ENCODE measurements at regions not wholly inside any gene's neighbourhood (a gene's known extent, or its start where the extent isn't known, plus 50 kb on each side); places are given as distances from the start of the nearest gene placed in this dataset.

DNA sequence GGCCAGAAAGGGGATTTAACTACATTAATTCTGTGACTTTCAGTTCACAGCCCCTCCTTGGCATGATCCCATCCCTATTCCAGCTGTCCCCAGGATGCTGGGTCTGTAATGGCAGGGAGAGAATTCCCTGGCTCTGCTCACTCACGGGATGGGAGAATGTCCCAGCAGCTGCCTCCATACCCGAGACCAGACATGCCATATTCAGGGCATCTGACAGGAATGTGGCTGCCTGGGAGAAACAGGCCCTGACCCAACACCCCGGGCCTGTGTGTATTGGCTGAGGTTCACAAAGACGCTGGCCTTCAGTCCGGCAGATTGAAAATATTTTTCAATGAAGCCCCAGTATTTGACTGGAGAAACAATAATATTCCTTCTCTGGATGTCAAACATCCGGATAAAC is 83.6 kb upstream of the SMAD3 start (continued):
- TF ChIP-seq, protein P1, sequence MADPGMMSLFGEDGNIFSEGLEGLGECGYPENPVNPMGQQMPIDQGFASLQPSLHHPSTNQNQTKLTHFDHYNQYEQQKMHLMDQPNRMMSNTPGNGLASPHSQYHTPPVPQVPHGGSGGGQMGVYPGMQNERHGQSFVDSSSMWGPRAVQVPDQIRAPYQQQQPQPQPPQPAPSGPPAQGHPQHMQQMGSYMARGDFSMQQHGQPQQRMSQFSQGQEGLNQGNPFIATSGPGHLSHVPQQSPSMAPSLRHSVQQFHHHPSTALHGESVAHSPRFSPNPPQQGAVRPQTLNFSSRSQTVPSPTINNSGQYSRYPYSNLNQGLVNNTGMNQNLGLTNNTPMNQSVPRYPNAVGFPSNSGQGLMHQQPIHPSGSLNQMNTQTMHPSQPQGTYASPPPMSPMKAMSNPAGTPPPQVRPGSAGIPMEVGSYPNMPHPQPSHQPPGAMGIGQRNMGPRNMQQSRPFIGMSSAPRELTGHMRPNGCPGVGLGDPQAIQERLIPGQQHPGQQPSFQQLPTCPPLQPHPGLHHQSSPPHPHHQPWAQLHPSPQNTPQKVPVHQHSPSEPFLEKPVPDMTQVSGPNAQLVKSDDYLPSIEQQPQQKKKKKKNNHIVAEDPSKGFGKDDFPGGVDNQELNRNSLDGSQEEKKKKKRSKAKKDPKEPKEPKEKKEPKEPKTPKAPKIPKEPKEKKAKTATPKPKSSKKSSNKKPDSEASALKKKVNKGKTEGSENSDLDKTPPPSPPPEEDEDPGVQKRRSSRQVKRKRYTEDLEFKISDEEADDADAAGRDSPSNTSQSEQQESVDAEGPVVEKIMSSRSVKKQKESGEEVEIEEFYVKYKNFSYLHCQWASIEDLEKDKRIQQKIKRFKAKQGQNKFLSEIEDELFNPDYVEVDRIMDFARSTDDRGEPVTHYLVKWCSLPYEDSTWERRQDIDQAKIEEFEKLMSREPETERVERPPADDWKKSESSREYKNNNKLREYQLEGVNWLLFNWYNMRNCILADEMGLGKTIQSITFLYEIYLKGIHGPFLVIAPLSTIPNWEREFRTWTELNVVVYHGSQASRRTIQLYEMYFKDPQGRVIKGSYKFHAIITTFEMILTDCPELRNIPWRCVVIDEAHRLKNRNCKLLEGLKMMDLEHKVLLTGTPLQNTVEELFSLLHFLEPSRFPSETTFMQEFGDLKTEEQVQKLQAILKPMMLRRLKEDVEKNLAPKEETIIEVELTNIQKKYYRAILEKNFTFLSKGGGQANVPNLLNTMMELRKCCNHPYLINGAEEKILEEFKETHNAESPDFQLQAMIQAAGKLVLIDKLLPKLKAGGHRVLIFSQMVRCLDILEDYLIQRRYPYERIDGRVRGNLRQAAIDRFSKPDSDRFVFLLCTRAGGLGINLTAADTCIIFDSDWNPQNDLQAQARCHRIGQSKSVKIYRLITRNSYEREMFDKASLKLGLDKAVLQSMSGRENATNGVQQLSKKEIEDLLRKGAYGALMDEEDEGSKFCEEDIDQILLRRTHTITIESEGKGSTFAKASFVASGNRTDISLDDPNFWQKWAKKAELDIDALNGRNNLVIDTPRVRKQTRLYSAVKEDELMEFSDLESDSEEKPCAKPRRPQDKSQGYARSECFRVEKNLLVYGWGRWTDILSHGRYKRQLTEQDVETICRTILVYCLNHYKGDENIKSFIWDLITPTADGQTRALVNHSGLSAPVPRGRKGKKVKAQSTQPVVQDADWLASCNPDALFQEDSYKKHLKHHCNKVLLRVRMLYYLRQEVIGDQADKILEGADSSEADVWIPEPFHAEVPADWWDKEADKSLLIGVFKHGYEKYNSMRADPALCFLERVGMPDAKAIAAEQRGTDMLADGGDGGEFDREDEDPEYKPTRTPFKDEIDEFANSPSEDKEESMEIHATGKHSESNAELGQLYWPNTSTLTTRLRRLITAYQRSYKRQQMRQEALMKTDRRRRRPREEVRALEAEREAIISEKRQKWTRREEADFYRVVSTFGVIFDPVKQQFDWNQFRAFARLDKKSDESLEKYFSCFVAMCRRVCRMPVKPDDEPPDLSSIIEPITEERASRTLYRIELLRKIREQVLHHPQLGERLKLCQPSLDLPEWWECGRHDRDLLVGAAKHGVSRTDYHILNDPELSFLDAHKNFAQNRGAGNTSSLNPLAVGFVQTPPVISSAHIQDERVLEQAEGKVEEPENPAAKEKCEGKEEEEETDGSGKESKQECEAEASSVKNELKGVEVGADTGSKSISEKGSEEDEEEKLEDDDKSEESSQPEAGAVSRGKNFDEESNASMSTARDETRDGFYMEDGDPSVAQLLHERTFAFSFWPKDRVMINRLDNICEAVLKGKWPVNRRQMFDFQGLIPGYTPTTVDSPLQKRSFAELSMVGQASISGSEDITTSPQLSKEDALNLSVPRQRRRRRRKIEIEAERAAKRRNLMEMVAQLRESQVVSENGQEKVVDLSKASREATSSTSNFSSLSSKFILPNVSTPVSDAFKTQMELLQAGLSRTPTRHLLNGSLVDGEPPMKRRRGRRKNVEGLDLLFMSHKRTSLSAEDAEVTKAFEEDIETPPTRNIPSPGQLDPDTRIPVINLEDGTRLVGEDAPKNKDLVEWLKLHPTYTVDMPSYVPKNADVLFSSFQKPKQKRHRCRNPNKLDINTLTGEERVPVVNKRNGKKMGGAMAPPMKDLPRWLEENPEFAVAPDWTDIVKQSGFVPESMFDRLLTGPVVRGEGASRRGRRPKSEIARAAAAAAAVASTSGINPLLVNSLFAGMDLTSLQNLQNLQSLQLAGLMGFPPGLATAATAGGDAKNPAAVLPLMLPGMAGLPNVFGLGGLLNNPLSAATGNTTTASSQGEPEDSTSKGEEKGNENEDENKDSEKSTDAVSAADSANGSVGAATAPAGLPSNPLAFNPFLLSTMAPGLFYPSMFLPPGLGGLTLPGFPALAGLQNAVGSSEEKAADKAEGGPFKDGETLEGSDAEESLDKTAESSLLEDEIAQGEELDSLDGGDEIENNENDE (IDR thresholded peaks at IDR 0.05; ENCODE audit: insufficient replicate concordance, low read length): no peak
- TF ChIP-seq, protein P2, sequence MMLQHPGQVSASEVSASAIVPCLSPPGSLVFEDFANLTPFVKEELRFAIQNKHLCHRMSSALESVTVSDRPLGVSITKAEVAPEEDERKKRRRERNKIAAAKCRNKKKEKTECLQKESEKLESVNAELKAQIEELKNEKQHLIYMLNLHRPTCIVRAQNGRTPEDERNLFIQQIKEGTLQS (IDR thresholded peaks at IDR 0.05; ENCODE audit: insufficient read depth, low read depth, low read length): no peak
- TF ChIP-seq, protein P3, sequence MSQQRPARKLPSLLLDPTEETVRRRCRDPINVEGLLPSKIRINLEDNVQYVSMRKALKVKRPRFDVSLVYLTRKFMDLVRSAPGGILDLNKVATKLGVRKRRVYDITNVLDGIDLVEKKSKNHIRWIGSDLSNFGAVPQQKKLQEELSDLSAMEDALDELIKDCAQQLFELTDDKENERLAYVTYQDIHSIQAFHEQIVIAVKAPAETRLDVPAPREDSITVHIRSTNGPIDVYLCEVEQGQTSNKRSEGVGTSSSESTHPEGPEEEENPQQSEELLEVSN (IDR thresholded peaks at IDR 0.05): no peak
- no peak for TF ChIP-seq SUZ12 (IDR thresholded peaks at IDR 0.05; ENCODE audit: low read length)
- TF ChIP-seq ASH2L (IDR thresholded peaks at IDR 0.05; ENCODE audit: low read length): no peak
- TF ChIP-seq GTF2F1 (IDR thresholded peaks at IDR 0.05; ENCODE audit: borderline replicate concordance, low read depth, low read length): no peak
